IMR-90 (cell line): ENCODE measurements at regions not wholly inside any gene's neighbourhood (a gene's known extent, or its start where the extent isn't known, plus 50 kb on each side); places are given as distances from the start of the nearest gene placed in this dataset.

Source experiments
- ATAC-seq: fragments of 200-7000 bp; cut with Tn5 transposase; 2 replicates; pipeline ENCODE4 v1.9.1; 2020; ENCODE audit warnings: low read depth, mild to moderate bottlenecking, moderate library complexity
- BruUV-seq: library from RNA; stranded (reverse); fragments of 400-500 nt; replicated peaks from 2 replicates; lab custom pipeline; 2021; lab: Mats Ljungman, UMichigan
- CTCF ChIA-PET: fragments of 300-600 bp; formaldehyde crosslinking; extraction: SDS; loops from one replicate; lab custom pipeline; 2021; ENCODE audit warnings: antibody characterized with exemption; lab: Yijun Ruan, JAX
- POLR2A ChIA-PET: fragments of 300-600 bp; sonication (Branson Sonifier 250); formaldehyde crosslinking; loops from one replicate; lab custom pipeline; 2022; ENCODE audit warnings: antibody characterized with exemption; ENCODE audit not compliant: unreplicated experiment; lab: Charles Lee
- DNase-seq: peaks from one replicate; pipeline ENCODE4 v3.0.0; 2013
- H2AFZ ChIP-seq: replicated peaks from 2 replicates; pipeline ENCODE3; 2013; ENCODE audit warnings: low read length, mild to moderate bottlenecking; ENCODE audit not compliant: poor library complexity
- H2AK5ac ChIP-seq: 2 replicates; pipeline ENCODE4 v1.6.1; 2013; ENCODE audit warnings: low read depth, low read length, inconsistent platforms
- H2AK9ac ChIP-seq: replicated peaks from 2 replicates; pipeline ENCODE3; 2013; ENCODE audit warnings: mild to moderate bottlenecking, low read depth, low read length, moderate library complexity; ENCODE audit not compliant: poor library complexity
- H2BK120ac ChIP-seq: 2 replicates; pipeline ENCODE4 v1.6.1; 2013; ENCODE audit warnings: low read depth, low read length, inconsistent platforms
- H2BK15ac ChIP-seq: 3 replicates; pipeline ENCODE4 v1.6.1; 2013; ENCODE audit warnings: low read depth, low read length, inconsistent platforms
- H2BK20ac ChIP-seq: 2 replicates; pipeline ENCODE4 v1.6.1; 2013; ENCODE audit warnings: low read depth, mild to moderate bottlenecking, inconsistent platforms, low read length, moderate library complexity
- H2BK5ac ChIP-seq: 2 replicates; pipeline ENCODE4 v1.6.1; 2013; ENCODE audit warnings: mild to moderate bottlenecking, low read depth, low read length, inconsistent platforms; ENCODE audit not compliant: poor library complexity, severe bottlenecking
- H3K14ac ChIP-seq: replicated peaks from 2 replicates; pipeline ENCODE4 v1.6.1; 2013; ENCODE audit warnings: low read depth, low read length, inconsistent platforms
- H3K18ac ChIP-seq: 2 replicates; pipeline ENCODE4 v1.6.1; 2013; ENCODE audit warnings: low read depth, low read length, control low read depth
- H3K23ac ChIP-seq: 2 replicates; pipeline ENCODE4 v1.6.1; 2013; ENCODE audit warnings: low read depth, low read length, inconsistent platforms
- H3K27ac ChIP-seq: 2 replicates; pipeline ENCODE4 v1.5.1; 2013; ENCODE audit warnings: mild to moderate bottlenecking, control low read depth, low read length; ENCODE audit not compliant: insufficient read depth
- H3K27me3 ChIP-seq: 2 replicates; pipeline ENCODE4 v1.6.1; 2013; ENCODE audit warnings: low read length; ENCODE audit not compliant: control insufficient read depth, insufficient read depth
- H3K36me3 ChIP-seq: 2 replicates; pipeline ENCODE4 v1.6.1; 2013; ENCODE audit warnings: low read length, mixed read lengths; ENCODE audit not compliant: control insufficient read depth, insufficient read depth
- H3K4ac ChIP-seq: 2 replicates; pipeline ENCODE4 v1.6.1; 2013; ENCODE audit warnings: low read depth, low read length, inconsistent platforms
- H3K4me1 ChIP-seq: 2 replicates; pipeline ENCODE4 v1.6.1; 2013; ENCODE audit warnings: low read length, mixed read lengths; ENCODE audit not compliant: control insufficient read depth, insufficient read depth
- H3K4me2 ChIP-seq: 2 replicates; pipeline ENCODE4 v1.6.1; 2013; ENCODE audit warnings: low read depth, mild to moderate bottlenecking, control low read depth, low read length, moderate library complexity
- H3K4me3 ChIP-seq: 2 replicates; pipeline ENCODE4 v1.5.1; 2013; ENCODE audit warnings: low read depth, mild to moderate bottlenecking, control low read depth, low read length, moderate library complexity; ENCODE audit not compliant: insufficient read depth
- H3K56ac ChIP-seq: 2 replicates; pipeline ENCODE4 v1.6.1; 2013; ENCODE audit warnings: low read length, inconsistent platforms; ENCODE audit not compliant: insufficient read depth; ENCODE audit errors: extremely low read depth
- H3K79me1 ChIP-seq, 2 experiments: 2 replicates each; pipeline ENCODE4 v1.6.1; 2013; ENCODE audit warnings: low read length in 2 of 2, inconsistent platforms in 1 of 2, low read depth in 1 of 2
- H3K9ac ChIP-seq: 2 replicates; pipeline ENCODE4 v1.6.1; 2013; ENCODE audit warnings: low read depth, low read length, control low read depth
- H3K9me1 ChIP-seq: 2 replicates; pipeline ENCODE4 v1.6.1; 2013; ENCODE audit warnings: low read length, inconsistent platforms; ENCODE audit not compliant: insufficient read depth
- H3K9me3 ChIP-seq: 2 replicates; pipeline ENCODE4 v1.6.1; 2013; ENCODE audit warnings: low read length; ENCODE audit not compliant: control insufficient read depth, insufficient read depth
- H4K20me1 ChIP-seq: 2 replicates; pipeline ENCODE4 v1.6.1; 2013; ENCODE audit warnings: low read length, inconsistent platforms; ENCODE audit not compliant: insufficient read depth
- H4K5ac ChIP-seq: 2 replicates; pipeline ENCODE4 v1.6.1; 2013; ENCODE audit warnings: mild to moderate bottlenecking, low read depth, low read length, control low read depth
- H4K8ac ChIP-seq, 2 experiments: 2 replicates each; pipeline ENCODE4 v1.6.1; 2013; ENCODE audit warnings: low read depth in 2 of 2, low read length in 2 of 2, control low read depth in 1 of 2, inconsistent platforms in 1 of 2
- H4K91ac ChIP-seq: 2 replicates; pipeline ENCODE4 v1.6.1; 2013; ENCODE audit warnings: low read depth, low read length, inconsistent platforms; ENCODE audit not compliant: insufficient read depth
- CHD1 ChIP-seq: IDR thresholded peaks from 2 replicates; pipeline ENCODE4 v1.6.1; 2012; ENCODE audit warnings: low read depth, low read length, improper control_type of control experiment
- FOS ChIP-seq: fragments of 150-350 bp; IDR thresholded peaks from 2 replicates; pipeline ENCODE4 v1.6.1; 2016; ENCODE audit warnings: low read depth, low read length
- SMC3 ChIP-seq: fragments of 150-350 bp; IDR thresholded peaks from 2 replicates; pipeline ENCODE4 v1.6.1; 2016; ENCODE audit warnings: low read depth, mild to moderate bottlenecking, antibody characterized with exemption, low read length, moderate library complexity
- WGBS, 2 experiments: methylation state at CpG; one replicate each; pipeline versions ENCODE4 v1.1.5 to v1.1.7; 2013; ENCODE audit warnings: missing lambda C conversion rate in 2 of 2; ENCODE audit not compliant: insufficient read length in 1 of 2; ENCODE audit errors: extremely low coverage in 2 of 2; 5-methylcytosine and 5-hydroxymethylcytosine counted together
- dilution Hi-C: fragments of 300-500 bp; cut with HindIII; formaldehyde crosslinking; loops from one replicate; pipeline ENCODE4 v1.14.3; 2018; ENCODE audit warnings: low sequenced_read_pairs; ENCODE audit not compliant: unreplicated experiment
- in situ Hi-C: fragments of 300-500 bp; cut with MboI; formaldehyde crosslinking; loops from 3 replicates; pipeline ENCODE4 v1.14.3; 2019; ENCODE audit warnings: low sequenced_read_pairs, inconsistent platforms, mixed read lengths
- intact Hi-C: fragments of 100-400 bp; cut with micrococcal nuclease; formaldehyde crosslinking; loops from 2 replicates; pipeline ENCODE4 v1.10.0; 2022

- Histone ChIP-seq H4K91ac (no peak overlapping the region), H2AK5ac (no peak overlapping the region), H2AK9ac (no peak overlapping the region), H2AFZ (no peak overlapping the region), H3K4me2 (no peak overlapping the region), H3K27ac (no peak overlapping the region), H3K56ac (no peak overlapping the region), H3K4me3 (no peak overlapping the region), H4K8ac (no peak overlapping the region), H3K9ac (no peak overlapping the region), H3K4me1 (peaks cover 3% of the 10 kb centered on the region; the same call in 1 of the 2 replicates), H3K23ac (no peak overlapping the region), H3K4ac (no peak overlapping the region), H2BK5ac (no peak overlapping the region), H2BK15ac (no peak overlapping the region), H3K18ac (no peak overlapping the region), H2BK20ac (no peak overlapping the region), H4K5ac (no peak overlapping the region; the same call in 1 of the 2 replicates), H2BK120ac (no peak overlapping the region), H3K9me1 (no peaks in the 10 kb centered on the region), H3K27me3 (no peaks in the 10 kb centered on the region), H3K9me3 (no peaks in the 10 kb centered on the region), H4K20me1 (no peaks in the 10 kb centered on the region), H3K14ac (no peak overlapping the region), H3K79me1 (no peaks in the 10 kb centered on the region), H3K36me3 (no peaks in the 10 kb centered on the region)
- no peak for TF ChIP-seq CHD1
- TF ChIP-seq SMC3: no peak
- no peak for TF ChIP-seq FOS
- DNase-seq (no peak), ATAC-seq (no peak)
- dilution Hi-C loops (no loop called here), intact Hi-C loops (no loop called here), in situ Hi-C loops (no loop called here)
- POLR2A ChIA-PET: no interaction called here
- 50% methylated on average over 1 of the region's 4 CpGs; no CpG with 5 or more reads in 1 of the 2 experiments for WGBS, 2 experiments
- BruUV-seq: no TSS peak
- CTCF ChIA-PET: no interaction called here
These were observed 53.0 kb upstream of the KAZN start for GRCh38 chr1:14545422-14546025.
